ENCODE measurements at regions not wholly inside any gene's neighbourhood (a gene's known extent, or its start where the extent isn't known, plus 50 kb on each side); places are given as distances from the start of the nearest gene placed in this dataset.

- WGBS, 4 donors: 53 to 60% (median 57%) methylated on average over 4 of the region's 4 CpGs
- DNase-seq (no peak), ATAC-seq (no peak)
- intact Hi-C loops (cut with DNase I): no loop called here
- H3K4me1 ChIP-seq: no peaks in the 10 kb centered on the region
- no peaks in the 10 kb centered on the region for H3K27me3 ChIP-seq
- H3K4me3 ChIP-seq: no peak overlapping the region
- H3K27ac ChIP-seq: no peak overlapping the region
- no peaks in the 10 kb centered on the region for H3K36me3 ChIP-seq
- no peak for TF ChIP-seq POLR2A (IDR thresholded peaks at IDR 0.05)
- TF ChIP-seq CTCF (IDR thresholded peaks at IDR 0.05): no peak
- H3K9me3 ChIP-seq: no peaks in the 10 kb centered on the region
Observed at GRCh38 chr4:180960743-180961401, 1282.3 kb upstream of the TENM3 start.

GRCh38 chr4:180962268-180962667 lies 1280.9 kb upstream of the TENM3 start:
- ATAC-seq: no peak
- no peak overlapping the region for H3K27ac ChIP-seq
- H3K4me3 ChIP-seq: no peak overlapping the region
- no peaks in the 10 kb centered on the region for H3K9me3 ChIP-seq
- 45 to 55% (median 47%) methylated on average over 3 of the region's 3 CpGs for WGBS, 4 donors
- no peaks in the 10 kb centered on the region for H3K27me3 ChIP-seq
- no peak for DNase-seq
- H3K4me1 ChIP-seq: no peaks in the 10 kb centered on the region
- TF ChIP-seq CTCF (IDR thresholded peaks at IDR 0.05) (no peak), POLR2A (IDR thresholded peaks at IDR 0.05) (no peak)
- intact Hi-C loops (cut with DNase I): no loop called here
- H3K36me3 ChIP-seq: no peaks in the 10 kb centered on the region

GRCh38 chr4:180966312-180966711 lies 1276.9 kb upstream of the TENM3 start:
- no peaks in the 10 kb centered on the region for H3K27me3 ChIP-seq
- H3K36me3 ChIP-seq: no peaks in the 10 kb centered on the region
- H3K9me3 ChIP-seq: no peaks in the 10 kb centered on the region
- 82 to 88% (median 85%) methylated on average over 2 of the region's 2 CpGs for WGBS, 4 donors
- no peaks in the 10 kb centered on the region for H3K4me1 ChIP-seq
- no peak overlapping the region for H3K27ac ChIP-seq
- intact Hi-C loops (cut with DNase I): no loop called here
- DNase-seq (no peak), ATAC-seq (no peak)
- no peak overlapping the region for H3K4me3 ChIP-seq
- TF ChIP-seq CTCF (IDR thresholded peaks at IDR 0.05) (no peak), POLR2A (IDR thresholded peaks at IDR 0.05) (no peak)

- DNase-seq (no peak), ATAC-seq (no peak)
- H3K27ac ChIP-seq: no peak overlapping the region
- no peaks in the 10 kb centered on the region for H3K9me3 ChIP-seq
- intact Hi-C loops (cut with DNase I): no loop called here
- no peak for TF ChIP-seq POLR2A (IDR thresholded peaks at IDR 0.05)
- H3K27me3 ChIP-seq: no peaks in the 10 kb centered on the region
- no peaks in the 10 kb centered on the region for H3K4me1 ChIP-seq
- 67 to 71% (median 69%) methylated on average over 3 of the region's 3 CpGs for WGBS, 4 donors
- no peak overlapping the region for H3K4me3 ChIP-seq
- H3K36me3 ChIP-seq: no peaks in the 10 kb centered on the region
Observed at GRCh38 chr4:180967936-180968335, 1275.3 kb upstream of the TENM3 start.

GRCh38 chr4:180973894-180974293 lies 1269.3 kb upstream of the TENM3 start:
- DNase-seq (no peak), ATAC-seq (no peak)
- WGBS, 4 donors: 67 to 73% (median 70%) methylated on average over 4 of the region's 4 CpGs
- Histone ChIP-seq H3K36me3 (no peaks in the 10 kb centered on the region), H3K4me3 (no peak overlapping the region), H3K9me3 (no peaks in the 10 kb centered on the region), H3K4me1 (no peaks in the 10 kb centered on the region), H3K27me3 (no peaks in the 10 kb centered on the region), H3K27ac (no peak overlapping the region)
- intact Hi-C loops (cut with DNase I): no loop called here
- TF ChIP-seq POLR2A (IDR thresholded peaks at IDR 0.05) (no peak), CTCF (IDR thresholded peaks at IDR 0.05) (no peak)

All from heart left ventricle (tissue), 16 donors.